GM12874 (cell line): ENCODE measurements at regions not wholly inside any gene's neighbourhood (a gene's known extent, or its start where the extent isn't known, plus 50 kb on each side); places are given as distances from the start of the nearest gene placed in this dataset.

ENCODE experiments used
- TF ChIP-seq, protein P1 (sequence below): IDR thresholded peaks from 2 replicates; pipeline ENCODE4 v1.5.1; 2011; ENCODE audit warnings: low read depth, mild to moderate bottlenecking, control low read depth, low read length, moderate library complexity; ENCODE audit not compliant: insufficient read depth

DNA sequence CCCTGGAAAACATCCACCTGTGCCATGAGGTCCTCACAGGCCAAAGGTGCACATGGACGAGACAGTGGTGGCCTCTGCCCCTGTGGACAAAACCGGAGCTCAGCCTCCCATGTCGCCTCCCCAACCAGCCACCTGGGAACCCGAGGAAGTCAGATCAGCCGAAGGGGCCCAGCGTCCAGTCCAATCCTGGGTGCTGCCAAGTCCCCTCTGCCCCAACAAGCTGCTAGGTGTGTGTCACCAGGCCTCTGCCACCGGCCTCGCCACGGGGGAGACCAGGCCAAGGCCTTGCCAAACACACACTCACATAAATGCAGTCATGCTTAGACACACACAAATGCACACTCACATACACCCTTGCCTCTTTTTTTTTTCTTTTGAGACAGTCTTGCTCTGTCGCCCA, 167.8 kb downstream of the RBFOX3 start:
- TF ChIP-seq, protein P1, sequence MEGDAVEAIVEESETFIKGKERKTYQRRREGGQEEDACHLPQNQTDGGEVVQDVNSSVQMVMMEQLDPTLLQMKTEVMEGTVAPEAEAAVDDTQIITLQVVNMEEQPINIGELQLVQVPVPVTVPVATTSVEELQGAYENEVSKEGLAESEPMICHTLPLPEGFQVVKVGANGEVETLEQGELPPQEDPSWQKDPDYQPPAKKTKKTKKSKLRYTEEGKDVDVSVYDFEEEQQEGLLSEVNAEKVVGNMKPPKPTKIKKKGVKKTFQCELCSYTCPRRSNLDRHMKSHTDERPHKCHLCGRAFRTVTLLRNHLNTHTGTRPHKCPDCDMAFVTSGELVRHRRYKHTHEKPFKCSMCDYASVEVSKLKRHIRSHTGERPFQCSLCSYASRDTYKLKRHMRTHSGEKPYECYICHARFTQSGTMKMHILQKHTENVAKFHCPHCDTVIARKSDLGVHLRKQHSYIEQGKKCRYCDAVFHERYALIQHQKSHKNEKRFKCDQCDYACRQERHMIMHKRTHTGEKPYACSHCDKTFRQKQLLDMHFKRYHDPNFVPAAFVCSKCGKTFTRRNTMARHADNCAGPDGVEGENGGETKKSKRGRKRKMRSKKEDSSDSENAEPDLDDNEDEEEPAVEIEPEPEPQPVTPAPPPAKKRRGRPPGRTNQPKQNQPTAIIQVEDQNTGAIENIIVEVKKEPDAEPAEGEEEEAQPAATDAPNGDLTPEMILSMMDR, result no peak

DNA sequence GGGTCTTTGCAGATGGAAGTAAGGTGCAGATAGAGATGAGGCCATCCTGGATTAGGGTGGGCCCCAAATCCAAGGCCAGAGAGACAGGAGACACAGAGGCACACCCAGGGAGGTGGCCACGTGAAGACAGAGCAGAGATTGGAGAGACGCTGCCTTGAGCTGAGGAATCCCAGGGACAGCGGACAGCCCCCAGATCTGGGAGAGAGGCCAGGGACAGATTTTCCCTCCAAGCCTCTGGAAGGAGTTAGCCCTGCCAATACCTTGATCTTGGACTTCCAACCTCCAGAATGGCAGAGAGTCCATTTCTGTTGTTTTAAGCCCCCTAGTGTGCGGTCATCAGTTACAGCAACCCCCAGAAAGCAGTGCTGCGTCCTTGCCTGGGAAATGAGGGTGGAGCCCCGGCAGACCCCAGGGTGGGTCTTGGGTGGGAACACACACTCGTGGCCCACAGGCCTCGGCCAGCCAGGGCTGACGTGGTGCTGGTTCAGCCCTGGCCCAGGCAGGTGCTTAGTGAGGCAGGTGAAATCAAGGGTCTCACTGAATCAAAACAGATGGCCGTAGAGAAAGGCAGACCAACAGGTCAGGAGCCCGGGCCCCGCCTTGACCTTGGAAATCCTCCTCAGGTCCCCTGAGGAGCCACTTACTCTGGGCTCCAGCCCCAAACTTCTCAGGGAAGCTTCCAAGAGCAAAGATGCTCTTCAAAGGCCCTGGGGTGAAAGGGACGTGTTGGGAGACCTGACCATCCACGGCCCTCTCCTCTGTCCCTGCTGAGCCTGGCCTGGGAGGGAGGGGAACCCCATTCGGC, 169.3 kb downstream of the RBFOX3 start:
- TF ChIP-seq, protein P1, result no peak

DNA sequence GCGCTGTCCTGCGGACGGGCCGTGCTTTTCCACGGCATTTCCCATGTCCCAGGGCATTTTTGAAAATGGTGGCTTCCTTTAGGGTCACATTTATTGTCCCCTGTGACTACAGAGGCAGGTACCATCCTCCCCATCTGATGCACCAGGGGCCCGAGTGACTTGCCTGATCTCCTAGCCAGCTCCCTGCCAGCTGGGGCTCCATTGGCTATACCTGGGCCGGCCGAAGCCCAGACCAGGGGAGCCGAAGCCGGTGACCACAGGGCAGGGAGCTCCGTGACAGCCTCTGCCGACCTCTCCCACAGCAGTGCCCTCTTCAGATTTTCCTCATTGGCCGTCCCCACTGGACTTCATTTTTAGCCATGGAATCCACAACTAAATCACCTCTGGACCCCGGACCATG, 170.6 kb downstream of the RBFOX3 start:
- TF ChIP-seq, protein P1, result no peak

DNA sequence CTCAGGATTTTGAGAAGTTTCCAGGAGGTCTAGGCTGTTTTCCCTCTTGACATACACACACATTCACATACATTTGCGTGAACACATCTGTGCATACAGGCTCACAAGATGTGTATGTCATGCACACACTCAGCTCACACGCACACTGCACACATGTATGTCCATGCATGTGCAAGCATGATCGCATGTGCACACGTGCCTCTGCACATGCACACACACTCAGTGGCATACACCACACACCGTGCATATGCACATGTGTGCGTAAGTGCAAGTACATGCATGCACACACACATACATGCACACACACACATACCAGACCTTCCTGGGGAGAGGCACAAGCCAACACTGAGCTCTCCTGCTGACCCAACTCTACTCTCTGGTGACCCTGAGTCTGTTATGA, 171.4 kb downstream of the RBFOX3 start:
- TF ChIP-seq, protein P1, result no peak

DNA sequence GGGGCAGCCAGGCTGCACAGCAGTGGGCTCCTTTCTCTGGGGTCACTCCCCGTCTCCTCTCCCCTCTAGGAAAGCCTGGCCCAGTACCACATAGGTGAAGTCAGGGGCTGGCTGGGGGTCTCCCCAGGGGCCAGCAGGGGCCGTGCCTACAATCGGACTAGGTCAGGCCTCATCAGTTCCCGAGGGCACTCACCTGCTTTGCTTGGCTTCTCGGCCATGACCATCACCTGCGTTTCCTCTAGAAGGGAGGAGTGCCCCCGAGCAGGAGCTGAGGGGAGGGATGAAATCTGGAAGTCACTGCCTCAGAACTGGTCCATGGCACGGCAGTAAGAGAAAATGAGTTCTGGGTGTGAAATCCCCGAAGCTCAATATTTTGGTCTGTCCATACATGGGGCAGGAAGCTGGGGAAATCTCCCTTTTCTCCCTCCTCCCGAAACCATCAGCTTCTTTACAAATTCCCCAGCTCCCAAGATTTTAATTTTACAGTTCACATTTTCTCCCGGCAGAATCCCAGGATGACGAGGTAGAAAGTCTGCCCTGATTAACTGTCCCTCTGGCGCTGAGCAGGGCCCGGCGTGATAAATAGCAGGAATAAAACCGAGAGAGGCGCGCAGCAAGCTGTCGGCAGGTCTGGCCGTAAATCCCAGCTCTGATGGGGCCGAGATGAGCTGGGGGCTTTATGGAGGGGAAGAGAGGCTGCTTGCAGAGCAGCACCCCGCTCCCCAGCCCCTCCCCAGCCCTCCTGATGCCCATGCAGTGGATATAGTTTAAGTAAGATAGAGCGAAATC, 172.1 kb downstream of the RBFOX3 start:
- TF ChIP-seq, protein P1, result no peak

DNA sequence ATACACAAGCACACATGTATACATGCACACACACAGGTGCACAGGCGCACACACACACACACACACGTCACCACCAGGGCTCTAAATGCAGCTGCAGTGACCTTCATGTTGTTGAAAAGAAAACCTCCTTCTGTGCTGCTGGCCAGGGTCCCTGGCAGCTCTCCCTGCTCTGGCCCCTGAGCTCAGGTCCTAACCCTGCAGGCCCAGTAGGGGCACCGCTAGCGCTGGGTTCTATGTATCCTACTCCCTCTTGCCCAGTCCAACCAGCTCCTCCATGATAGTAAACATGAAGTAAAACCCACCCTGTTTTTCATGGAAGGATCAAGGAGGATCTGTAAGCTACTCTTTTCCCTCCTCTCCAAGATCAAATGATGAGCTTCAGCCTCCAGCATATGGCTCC, 172.8 kb downstream of the RBFOX3 start:
- TF ChIP-seq, protein P1, result no peak

DNA sequence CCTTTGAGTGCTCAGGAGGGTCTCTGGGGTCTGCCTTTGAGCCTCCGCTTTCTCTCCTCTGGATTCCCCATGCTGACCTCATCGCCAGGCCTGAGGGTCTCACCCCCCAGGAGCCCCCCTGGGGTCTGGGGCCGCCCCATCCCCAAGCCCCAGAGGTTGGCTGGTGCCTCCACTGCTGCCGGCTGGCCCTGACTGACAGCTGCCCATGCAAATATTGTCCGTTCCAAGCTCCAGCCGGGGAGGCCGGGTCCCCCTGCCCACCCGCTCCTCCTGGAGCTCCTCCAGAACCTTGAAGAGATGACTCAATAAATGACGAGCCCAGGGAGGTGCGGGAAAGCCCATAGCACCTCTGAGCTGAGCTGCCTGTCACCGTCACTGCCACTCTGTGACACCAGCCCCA, 173.8 kb downstream of the RBFOX3 start:
- TF ChIP-seq, protein P1, result no peak
